ENCODE measurements at regions not wholly inside any gene's neighbourhood (a gene's known extent, or its start where the extent isn't known, plus 50 kb on each side); places are given as distances from the start of the nearest gene placed in this dataset.
A peak's percentile ranks its signal among the peaks of the same experiment; 100 is the strongest.
"Not testable (repeated sequence)": the region's sequence is repeated elsewhere in the genome, so short reads cannot be mapped to it uniquely, and the experiment has no call there.

GRCh38 chr16:85521552-85522307 lies 91.4 kb upstream of the GSE1 start:
- DNase-seq, result no peak

GRCh38 chr16:85522308-85522841 lies 90.7 kb upstream of the GSE1 start:
- no peak for DNase-seq

GRCh38 chr16:85522842-85523601 lies 90.1 kb upstream of the GSE1 start:
- DNase-seq, result no peak

- no peak for DNase-seq
Observed at GRCh38 chr16:85523602-85524364, 89.3 kb upstream of the GSE1 start.

- DNase-seq, result no peak
Observed at GRCh38 chr16:85524365-85524629, 88.8 kb upstream of the GSE1 start.

GRCh38 chr16:85524630-85525419 lies 88.3 kb upstream of the GSE1 start:
- DNase-seq, result peak; percentile 10

GRCh38 chr16:85525420-85526184 lies 87.5 kb upstream of the GSE1 start:
- DNase-seq, result no peak

GRCh38 chr16:85526185-85526974 lies 86.7 kb upstream of the GSE1 start:
- DNase-seq, result no peak

GRCh38 chr16:85527042-85527766 lies 85.9 kb upstream of the GSE1 start:
- no peak for DNase-seq

- DNase-seq, result no peak
Observed at GRCh38 chr16:85527767-85528297, 85.3 kb upstream of the GSE1 start.

GRCh38 chr16:85528528-85529387 lies 84.4 kb upstream of the GSE1 start:
- DNase-seq, result peak; percentile 39

GRCh38 chr16:85529489-85530369 lies 83.4 kb upstream of the GSE1 start:
- DNase-seq, result no peak

GRCh38 chr16:85530370-85530739 lies 82.8 kb upstream of the GSE1 start:
- DNase-seq, result no peak

- no peak for DNase-seq
Observed at GRCh38 chr16:85531516-85531915, 81.6 kb upstream of the GSE1 start.

GRCh38 chr16:85532147-85532546 lies 81.0 kb upstream of the GSE1 start:
- DNase-seq, result no peak

- DNase-seq, result not testable (repeated sequence)
Observed at GRCh38 chr16:85533593-85533992, 79.5 kb upstream of the GSE1 start.

- DNase-seq, result no peak
Observed at GRCh38 chr16:85534536-85535351, 78.4 kb upstream of the GSE1 start.

All from CD4-positive, alpha-beta T cell treated with Interleukin-10 for 1 hour (primary cell).